Keratinocyte (primary cell): ENCODE measurements at regions not wholly inside any gene's neighbourhood (a gene's known extent, or its start where the extent isn't known, plus 50 kb on each side); places are given as distances from the start of the nearest gene placed in this dataset.

Experiments used
- DNase-seq: peaks from one replicate; pipeline ENCODE4 v3.0.0-alpha.2; 2011; ENCODE audit warnings: low read depth, missing footprints, low spot score
- FAIRE-seq: peaks from 2 replicates; lab custom pipeline; 2011; peaks lifted over from hg19 to GRCh38; lab: Jason Lieb, UNC
- H2AFZ ChIP-seq: 2 replicates; pipeline ENCODE4 v1.6.0; 2012; ENCODE audit warnings: low read length, control low read depth, inconsistent platforms; ENCODE audit not compliant: control insufficient read depth
- H3K27ac ChIP-seq: 2 replicates; pipeline ENCODE4 v1.5.1; 2011; ENCODE audit warnings: low read length; ENCODE audit not compliant: control insufficient read depth, insufficient read depth
- H3K27me3 ChIP-seq: 3 replicates; pipeline ENCODE4 v1.6.0; 2011; ENCODE audit warnings: low read length; ENCODE audit not compliant: control insufficient read depth, insufficient read depth; ENCODE audit errors: extremely low read depth
- H3K36me3 ChIP-seq, 2 experiments: 2 replicates in 1 of 2; 3 replicates in 1 of 2; pipeline ENCODE4 v1.5.1; 2011; ENCODE audit warnings: low read length in 2 of 2, mild to moderate bottlenecking in 1 of 2; ENCODE audit not compliant: control insufficient read depth in 2 of 2, insufficient read depth in 2 of 2; ENCODE audit errors: extremely low read depth in 1 of 2
- H3K4me1 ChIP-seq: 3 replicates; pipeline ENCODE4 v1.5.1; 2011; ENCODE audit warnings: low read length; ENCODE audit not compliant: control insufficient read depth, insufficient read depth; ENCODE audit errors: extremely low read depth
- H3K4me2 ChIP-seq: 3 replicates; pipeline ENCODE4 v1.6.0; 2011; ENCODE audit warnings: low read depth, low read length; ENCODE audit not compliant: control insufficient read depth, insufficient read depth; ENCODE audit errors: extremely low read depth
- H3K4me3 ChIP-seq, 3 experiments: fragments of 200-600 bp in 1 of 3; sonication (generic) in 1 of 3; 2 replicates in 2 of 3; 3 replicates in 1 of 3; pipeline ENCODE4 v1.5.1; 2011 to 2016; ENCODE audit warnings: low read length in 3 of 3, mild to moderate bottlenecking in 3 of 3, control low read depth in 2 of 3, inconsistent platforms in 1 of 3, low read depth in 1 of 3, mixed read lengths in 1 of 3, mixed run types in 1 of 3, moderate library complexity in 1 of 3; ENCODE audit not compliant: control insufficient read depth in 2 of 3, insufficient read depth in 2 of 3; ENCODE audit errors: extremely low read depth in 1 of 3
- H3K79me2 ChIP-seq: 2 replicates; pipeline ENCODE4 v1.6.0; 2012; ENCODE audit warnings: low read length; ENCODE audit not compliant: control insufficient read depth, insufficient read depth
- H3K9ac ChIP-seq: 3 replicates; pipeline ENCODE4 v1.6.0; 2011; ENCODE audit warnings: low read length; ENCODE audit not compliant: control insufficient read depth, insufficient read depth; ENCODE audit errors: extremely low read depth
- H3K9me1 ChIP-seq: 3 replicates; pipeline ENCODE4 v1.6.0; 2011; ENCODE audit warnings: low read length; ENCODE audit not compliant: control insufficient read depth, insufficient read depth; ENCODE audit errors: extremely low read depth
- H3K9me3 ChIP-seq: 2 replicates; pipeline ENCODE4 v1.5.1; 2012; ENCODE audit warnings: low read depth, low read length; ENCODE audit not compliant: control insufficient read depth
- H4K20me1 ChIP-seq: 3 replicates; pipeline ENCODE4 v1.6.0; 2011; ENCODE audit warnings: low read length; ENCODE audit not compliant: control insufficient read depth, insufficient read depth; ENCODE audit errors: extremely low read depth
- CTCF ChIP-seq, 3 experiments: IDR thresholded peaks in 1 of 3; conservative IDR thresholded peaks in 1 of 3; optimal IDR thresholded peaks in 1 of 3; 2 replicates in 2 of 3; 3 replicates in 1 of 3; pipeline versions ENCODE3 to v1.5.1; 2011; ENCODE audit warnings: low read length in 3 of 3, mild to moderate bottlenecking in 3 of 3, moderate library complexity in 2 of 3, control low read depth in 1 of 3, inconsistent platforms in 1 of 3; ENCODE audit not compliant: insufficient read depth in 2 of 3; ENCODE audit errors: extremely low read depth in 1 of 3
- EZH2 ChIP-seq: IDR thresholded peaks from one replicate; pipeline ENCODE4 v1.6.1; 2012; ENCODE audit warnings: inconsistent platforms, mild to moderate bottlenecking, low read length, moderate library complexity
- dilution Hi-C: fragments of 300-500 bp; cut with MboI; formaldehyde crosslinking; loops from one replicate; pipeline ENCODE4 v1.7.0; 2020; ENCODE audit warnings: low sequenced_read_pairs; ENCODE audit not compliant: extremely low pct_ligation_motif_present

- TF ChIP-seq CTCF (optimal IDR thresholded peaks at IDR 0.05 in 1 of 3, IDR thresholded peaks at IDR 0.05 in 1 of 3, conservative IDR thresholded peaks at IDR 0.05 in 1 of 3; ENCODE audit: extremely low read depth in 1 of 3, insufficient read depth in 2 of 3, low read length in 3 of 3) = no peak
- no peak for TF ChIP-seq EZH2
- Histone ChIP-seq H4K20me1 (no peaks in the 10 kb centered on the region), H3K79me2 (no peaks in the 10 kb centered on the region), H3K9ac (no peak overlapping the region), H3K4me1 (peaks cover 32% of the 10 kb centered on the region), H3K9me3 (no peaks in the 10 kb centered on the region), H3K36me3 (no peaks in the 10 kb centered on the region), H3K4me2 (no peak overlapping the region), H2AFZ (no peak overlapping the region), H3K27me3 (no peaks in the 10 kb centered on the region), H3K9me1 (no peaks in the 10 kb centered on the region), H3K27ac (peak overlapping the region; percentile 1), H3K4me3 (no peak overlapping the region)
- FAIRE-seq = no peak
- dilution Hi-C loops = no loop called here
- no peak for DNase-seq
Measured at GRCh38 chr20:9928955-9929354, 90.1 kb upstream of the PAK5 start.

GRCh38 chr20:9928281-9928737, 89.4 kb upstream of the PAK5 start:
- Histone ChIP-seq H3K9me3 (no peaks in the 10 kb centered on the region), H3K4me2 (no peak overlapping the region), H3K4me1 (peaks cover 32% of the 10 kb centered on the region), H2AFZ (no peak overlapping the region), H4K20me1 (no peaks in the 10 kb centered on the region), H3K79me2 (no peaks in the 10 kb centered on the region), H3K27ac (no peak overlapping the region), H3K27me3 (no peaks in the 10 kb centered on the region), H3K4me3 (no peak overlapping the region), H3K36me3 (no peaks in the 10 kb centered on the region), H3K9ac (no peak overlapping the region), H3K9me1 (no peaks in the 10 kb centered on the region)
- dilution Hi-C loops = no loop called here
- DNase-seq = no peak
- no peak for FAIRE-seq
- TF ChIP-seq EZH2 (no peak), CTCF (optimal IDR thresholded peaks at IDR 0.05 in 1 of 3, IDR thresholded peaks at IDR 0.05 in 1 of 3, conservative IDR thresholded peaks at IDR 0.05 in 1 of 3; ENCODE audit: extremely low read depth in 1 of 3, insufficient read depth in 2 of 3, low read length in 3 of 3) (no peak)
